ENCODE measurements at regions not wholly inside any gene's neighbourhood (a gene's known extent, or its start where the extent isn't known, plus 50 kb on each side); places are given as distances from the start of the nearest gene placed in this dataset.

DNA sequence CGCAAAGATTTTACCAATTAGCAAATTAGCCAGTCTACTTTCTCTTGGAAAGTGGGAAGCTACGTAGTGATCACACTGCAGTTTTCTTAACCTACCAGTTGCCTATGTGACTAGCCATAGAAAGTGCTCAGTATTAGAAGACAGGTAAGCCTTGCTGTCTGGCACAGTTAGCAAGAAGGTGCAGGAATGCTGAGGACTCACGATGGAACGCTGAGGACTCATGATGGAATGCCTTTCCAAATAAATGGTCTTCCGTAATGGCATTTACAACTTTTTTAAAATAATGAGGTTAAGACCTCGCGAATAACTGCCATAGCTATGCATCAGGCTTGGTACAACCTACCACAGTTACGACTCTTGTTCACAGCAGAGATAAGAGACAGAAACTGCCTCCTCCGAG is 1645.6 kb upstream of the MIR17HG start:
- Histone ChIP-seq H3K4me3 (replicated peaks in 1 of 3) (no peak overlapping the region), H3K9me3 (no peaks in the 10 kb centered on the region), H3K27ac (no peak overlapping the region), H3K36me3 (no peaks in the 10 kb centered on the region), H3K4me1 (no peaks in the 10 kb centered on the region), H3K27me3 (no peaks in the 10 kb centered on the region)
- intact Hi-C loops (cut with DNase I), result no loop called here
- no peak for DNase-seq
- WGBS, 2 donors, result 93 to 97% methylated on average over 9 of the region's 9 CpGs
- TF ChIP-seq, protein P1, sequence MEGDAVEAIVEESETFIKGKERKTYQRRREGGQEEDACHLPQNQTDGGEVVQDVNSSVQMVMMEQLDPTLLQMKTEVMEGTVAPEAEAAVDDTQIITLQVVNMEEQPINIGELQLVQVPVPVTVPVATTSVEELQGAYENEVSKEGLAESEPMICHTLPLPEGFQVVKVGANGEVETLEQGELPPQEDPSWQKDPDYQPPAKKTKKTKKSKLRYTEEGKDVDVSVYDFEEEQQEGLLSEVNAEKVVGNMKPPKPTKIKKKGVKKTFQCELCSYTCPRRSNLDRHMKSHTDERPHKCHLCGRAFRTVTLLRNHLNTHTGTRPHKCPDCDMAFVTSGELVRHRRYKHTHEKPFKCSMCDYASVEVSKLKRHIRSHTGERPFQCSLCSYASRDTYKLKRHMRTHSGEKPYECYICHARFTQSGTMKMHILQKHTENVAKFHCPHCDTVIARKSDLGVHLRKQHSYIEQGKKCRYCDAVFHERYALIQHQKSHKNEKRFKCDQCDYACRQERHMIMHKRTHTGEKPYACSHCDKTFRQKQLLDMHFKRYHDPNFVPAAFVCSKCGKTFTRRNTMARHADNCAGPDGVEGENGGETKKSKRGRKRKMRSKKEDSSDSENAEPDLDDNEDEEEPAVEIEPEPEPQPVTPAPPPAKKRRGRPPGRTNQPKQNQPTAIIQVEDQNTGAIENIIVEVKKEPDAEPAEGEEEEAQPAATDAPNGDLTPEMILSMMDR (IDR thresholded peaks at IDR 0.05), result no peak
- no peak for TF ChIP-seq POLR2A (IDR thresholded peaks at IDR 0.05)

DNA sequence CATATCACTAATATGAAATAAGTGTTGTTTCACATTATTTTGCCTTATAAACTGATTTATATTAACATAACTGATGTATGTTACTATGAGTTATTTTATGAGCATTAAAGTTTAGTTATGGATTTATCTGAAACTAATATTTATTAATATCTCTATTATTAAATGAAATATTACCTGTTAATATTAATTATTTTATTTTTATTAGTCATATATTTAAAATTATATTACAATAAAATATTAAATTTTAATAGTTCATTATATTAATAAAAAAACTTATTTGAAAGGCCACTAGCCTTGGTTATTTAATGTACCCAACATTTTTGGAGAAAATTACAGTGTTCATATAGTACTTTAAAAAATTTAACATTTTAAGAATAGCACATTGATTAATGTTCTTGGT is 1643.4 kb upstream of the MIR17HG start:
- no peaks in the 10 kb centered on the region for H3K9me3 ChIP-seq
- intact Hi-C loops (cut with DNase I), result no loop called here
- no peaks in the 10 kb centered on the region for H3K4me1 ChIP-seq
- no peak overlapping the region for H3K27ac ChIP-seq
- no peak for DNase-seq
- TF ChIP-seq POLR2A (IDR thresholded peaks at IDR 0.05), result no peak
- TF ChIP-seq, protein P1 (IDR thresholded peaks at IDR 0.05), result no peak
- no peaks in the 10 kb centered on the region for H3K27me3 ChIP-seq
- H3K36me3 ChIP-seq, result no peaks in the 10 kb centered on the region
- H3K4me3 ChIP-seq (replicated peaks in 1 of 3), result no peak overlapping the region

DNA sequence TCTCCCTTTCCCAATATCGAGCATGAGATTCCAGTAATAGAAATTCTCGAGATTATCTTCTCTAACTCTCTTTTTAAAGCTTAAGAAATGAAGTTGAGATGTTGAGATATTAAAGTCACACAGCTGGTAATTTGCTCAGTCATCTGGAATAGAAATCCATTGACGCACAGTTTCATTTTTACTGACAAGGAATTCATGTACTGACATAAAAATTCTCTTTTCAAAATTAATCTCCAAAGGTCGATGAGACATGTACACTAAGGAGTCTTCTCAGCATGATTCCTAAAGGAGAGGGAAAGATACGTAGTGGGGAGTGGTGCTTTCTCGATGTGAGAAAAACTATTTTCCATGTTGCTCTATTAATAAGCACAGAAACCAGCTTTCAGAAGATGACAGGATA is 1639.5 kb upstream of the MIR17HG start:
- intact Hi-C loops (cut with DNase I), result no loop called here
- Histone ChIP-seq H3K27me3 (no peaks in the 10 kb centered on the region), H3K4me1 (no peaks in the 10 kb centered on the region), H3K4me3 (replicated peaks in 1 of 3) (no peak overlapping the region), H3K36me3 (no peaks in the 10 kb centered on the region), H3K27ac (no peak overlapping the region), H3K9me3 (no peaks in the 10 kb centered on the region)
- WGBS, 2 donors, result 89 to 94% methylated on average over 6 of the region's 6 CpGs
- no peak for TF ChIP-seq POLR2A (IDR thresholded peaks at IDR 0.05)
- TF ChIP-seq, protein P1 (IDR thresholded peaks at IDR 0.05), result no peak
- DNase-seq, result no peak

DNA sequence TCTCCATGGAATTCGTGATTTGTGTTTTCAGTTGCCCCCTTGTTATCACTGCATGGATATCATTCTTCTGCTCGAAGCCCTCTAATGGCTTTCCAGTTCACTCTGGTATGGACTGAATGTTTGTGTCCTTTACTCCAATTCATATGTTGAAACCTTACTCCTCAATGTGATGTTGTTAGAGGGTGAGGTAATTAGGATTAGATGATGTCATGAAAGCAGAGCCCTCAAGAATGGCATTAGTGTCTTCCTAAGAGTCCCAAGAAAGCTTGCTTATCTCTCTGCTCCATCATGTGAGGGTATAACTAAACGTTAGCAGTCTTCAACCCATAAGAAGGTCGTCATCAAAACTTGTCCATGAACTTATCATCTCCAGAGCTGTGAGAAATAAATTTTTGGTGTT is 1626.3 kb upstream of the MIR17HG start:
- WGBS, 2 donors, result 68 to 69% methylated on average over 4 of the region's 4 CpGs

DNA sequence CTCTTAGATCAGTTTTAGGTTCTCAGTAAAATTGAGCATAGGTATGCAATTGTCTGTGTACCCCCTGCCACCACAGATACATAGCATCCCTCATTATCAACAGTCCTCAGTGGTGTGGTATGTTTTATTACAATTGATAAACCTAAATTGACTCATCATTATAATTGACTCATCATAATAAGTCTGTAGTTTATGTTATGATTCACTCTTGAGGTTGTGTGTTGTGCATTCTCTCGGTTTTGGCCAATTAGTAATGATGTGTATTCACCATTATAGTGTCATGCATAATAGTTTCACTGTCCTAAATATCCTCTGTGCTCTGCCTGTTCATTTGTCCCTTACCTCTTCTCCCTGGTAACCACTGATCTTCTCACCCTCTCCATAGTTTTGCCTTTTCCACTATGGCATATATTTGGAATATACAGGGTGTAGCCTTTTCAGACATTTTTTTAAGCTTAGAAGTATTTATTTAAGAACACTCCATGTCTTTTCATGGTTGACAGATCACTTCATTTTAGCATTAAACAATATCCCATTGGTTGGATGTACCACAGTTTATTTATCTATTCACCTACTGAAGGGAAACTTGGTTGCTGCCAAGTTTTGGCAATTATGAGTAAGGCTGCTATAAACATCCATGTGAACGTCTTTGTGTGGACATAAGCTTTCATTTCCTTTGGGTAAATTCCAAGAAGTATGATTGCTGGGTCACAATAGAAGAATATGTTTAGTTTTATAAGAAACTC is 1620.6 kb upstream of the MIR17HG start:
- H3K36me3 ChIP-seq, result no peaks in the 10 kb centered on the region
- H3K4me1 ChIP-seq, result no peaks in the 10 kb centered on the region
- no peaks in the 10 kb centered on the region for H3K27me3 ChIP-seq
- no peak for DNase-seq
- no peak overlapping the region for H3K4me3 ChIP-seq (replicated peaks in 1 of 3)
- TF ChIP-seq, protein P1 (IDR thresholded peaks at IDR 0.05), result no peak
- no peak for TF ChIP-seq POLR2A (IDR thresholded peaks at IDR 0.05)
- intact Hi-C loops (cut with DNase I), result no loop called here
- H3K27ac ChIP-seq, result no peak overlapping the region
- no peaks in the 10 kb centered on the region for H3K9me3 ChIP-seq
- 49 to 50% methylated on average over 2 of the region's 2 CpGs for WGBS, 2 donors

More for the DNA sequence above, 1626.3 kb upstream of the MIR17HG start:
- intact Hi-C loops (cut with DNase I), result no loop called here
- no peaks in the 10 kb centered on the region for H3K36me3 ChIP-seq
- H3K9me3 ChIP-seq, result no peaks in the 10 kb centered on the region
- no peak overlapping the region for H3K4me3 ChIP-seq (replicated peaks in 1 of 3)
- H3K27me3 ChIP-seq, result no peaks in the 10 kb centered on the region
- H3K27ac ChIP-seq, result no peak overlapping the region
- H3K4me1 ChIP-seq, result no peaks in the 10 kb centered on the region
- DNase-seq, result no peak
- TF ChIP-seq POLR2A (IDR thresholded peaks at IDR 0.05), result no peak
- TF ChIP-seq, protein P1 (IDR thresholded peaks at IDR 0.05), result no peak

All from thyroid gland (tissue), 4 donors.